ENCODE measurements at regions not wholly inside any gene's neighbourhood (a gene's known extent, or its start where the extent isn't known, plus 50 kb on each side); places are given as distances from the start of the nearest gene placed in this dataset.

DNA sequence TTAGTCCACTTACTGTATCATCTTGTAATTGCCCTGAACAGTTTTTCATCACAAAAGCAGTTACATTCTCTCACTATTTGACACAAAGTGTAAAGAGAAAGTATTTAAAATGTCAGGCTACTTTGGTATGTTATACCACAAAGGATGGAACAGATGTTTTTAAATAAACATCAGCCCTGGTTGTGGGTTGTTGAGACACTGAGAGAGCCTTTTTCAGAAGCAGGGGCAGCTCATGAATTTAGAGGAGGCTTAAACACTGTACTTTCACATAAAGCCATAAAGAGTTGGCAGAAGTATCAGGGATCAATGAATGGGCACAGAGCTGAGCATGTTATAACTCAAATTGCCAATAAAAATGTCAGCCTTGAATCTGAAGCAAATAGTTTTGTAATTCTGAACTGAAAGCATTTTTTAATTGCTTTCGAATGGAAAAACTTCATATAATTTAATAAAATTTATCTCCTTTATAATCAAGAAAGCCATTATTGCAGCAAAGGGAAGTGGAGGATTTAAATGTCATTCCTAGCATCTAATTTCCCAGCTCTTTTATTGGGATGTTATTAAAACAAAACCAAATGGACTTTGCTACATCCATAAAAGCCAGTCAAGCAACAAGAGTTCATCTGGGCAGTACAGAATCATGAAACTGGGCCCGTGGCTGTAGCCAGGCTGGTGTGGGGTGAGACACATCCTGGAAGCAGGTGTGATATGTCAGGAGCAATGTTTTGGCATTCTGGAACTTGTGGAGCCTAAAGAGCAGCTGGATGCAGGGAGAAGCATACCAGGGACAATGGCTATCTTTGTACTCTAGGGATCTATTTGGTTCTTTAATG is 95.1 kb upstream of the NT5C1B start:
- FAIRE-seq, result no peak
- DNase-seq (ENCODE audit: low spot score), result no peak

DNA sequence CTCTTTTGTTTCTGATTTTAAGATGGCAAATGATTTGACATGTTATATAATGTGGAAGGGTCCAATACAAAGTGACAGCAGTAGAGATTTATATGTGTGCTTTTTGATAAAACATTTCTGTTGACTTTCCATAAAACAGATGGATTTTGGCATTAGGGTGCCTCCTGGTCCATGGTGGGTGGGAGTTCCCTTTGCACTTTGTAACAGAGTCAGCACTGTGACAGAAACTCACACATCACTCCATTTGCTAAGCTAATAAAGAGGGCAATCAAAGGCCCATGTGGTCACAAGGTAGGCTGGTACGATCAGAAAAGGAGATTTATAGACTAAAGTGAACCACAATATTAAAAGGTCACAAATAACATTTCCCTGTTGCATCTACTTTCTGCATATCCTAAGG is 93.3 kb upstream of the NT5C1B start:
- no peak for FAIRE-seq
- DNase-seq (ENCODE audit: low spot score), result no peak

DNA sequence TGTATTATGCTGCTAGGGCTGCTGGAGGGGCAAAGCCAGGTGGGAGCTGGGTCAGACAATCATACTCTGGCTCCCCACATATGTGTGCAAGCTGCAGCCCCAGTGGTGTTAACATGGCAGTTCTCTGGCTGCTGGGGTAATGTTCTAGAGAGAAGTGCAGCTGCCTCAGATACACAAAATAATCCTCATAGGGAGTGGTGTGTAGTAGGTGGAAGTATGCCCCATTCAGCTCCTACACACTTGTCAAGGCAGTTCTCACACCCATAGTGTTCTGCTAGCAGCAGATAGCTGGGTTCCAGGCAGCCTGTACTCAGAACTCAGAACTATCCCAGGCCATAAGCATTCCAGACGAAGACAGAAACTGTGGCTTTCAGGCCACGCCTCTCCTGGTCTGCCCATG is 87.9 kb upstream of the NT5C1B start:
- FAIRE-seq (no peak), DNase-seq (ENCODE audit: low spot score) (no peak)

DNA sequence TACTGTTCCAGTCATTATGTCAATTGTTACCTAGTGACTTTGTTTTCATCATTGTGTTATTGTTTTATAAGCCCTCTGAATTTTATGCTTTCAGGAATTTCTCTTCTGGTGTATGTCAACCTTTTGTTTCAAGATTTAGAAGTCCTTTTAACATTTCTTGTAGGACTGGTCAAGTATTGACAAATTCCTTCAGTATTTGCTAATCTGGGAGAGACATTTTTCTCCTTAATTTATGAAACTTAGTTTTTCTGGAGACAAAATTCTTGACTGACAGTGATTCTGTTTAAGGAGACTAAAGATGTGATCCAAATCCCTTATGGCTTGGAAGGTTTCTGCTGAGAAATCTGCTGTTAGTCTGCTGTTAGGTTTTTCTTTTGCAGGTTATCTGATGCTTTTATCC is 84.9 kb upstream of the NT5C1B start:
- no peak for FAIRE-seq
- DNase-seq (ENCODE audit: low spot score), result no peak

GRCh38 chr2:18671363-18671762 is 82.0 kb upstream of the NT5C1B start:
- DNase-seq (ENCODE audit: low spot score) (no peak), FAIRE-seq (no peak)

- FAIRE-seq, result no peak
- no peak for DNase-seq (ENCODE audit: low spot score)
Observed at GRCh38 chr2:18668221-18668620, 78.9 kb upstream of the NT5C1B start.

DNA sequence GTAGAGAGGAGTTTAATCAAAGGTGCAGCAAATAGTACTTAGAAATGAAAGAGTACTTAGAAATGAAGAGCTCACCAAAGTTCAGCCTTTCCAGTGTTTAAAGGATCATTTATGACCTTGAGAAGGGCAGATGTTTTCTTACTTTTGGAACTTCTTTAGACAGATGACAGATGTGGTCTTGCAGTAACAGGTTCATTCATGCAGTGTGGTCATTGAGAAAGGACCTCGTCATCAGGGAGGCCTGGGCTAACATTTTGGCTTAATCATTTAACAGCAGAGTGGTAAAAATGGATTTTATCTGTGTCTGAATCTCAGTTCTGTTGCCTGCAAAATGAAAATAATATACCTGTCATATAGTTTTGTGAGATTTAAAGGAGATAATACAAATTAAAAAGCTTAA is 75.1 kb upstream of the NT5C1B start:
- DNase-seq (ENCODE audit: low spot score), result no peak
- FAIRE-seq, result no peak

GRCh38 chr2:18663861-18664260 is 74.5 kb upstream of the NT5C1B start:
- DNase-seq (ENCODE audit: low spot score) (no peak), FAIRE-seq (no peak)

DNA sequence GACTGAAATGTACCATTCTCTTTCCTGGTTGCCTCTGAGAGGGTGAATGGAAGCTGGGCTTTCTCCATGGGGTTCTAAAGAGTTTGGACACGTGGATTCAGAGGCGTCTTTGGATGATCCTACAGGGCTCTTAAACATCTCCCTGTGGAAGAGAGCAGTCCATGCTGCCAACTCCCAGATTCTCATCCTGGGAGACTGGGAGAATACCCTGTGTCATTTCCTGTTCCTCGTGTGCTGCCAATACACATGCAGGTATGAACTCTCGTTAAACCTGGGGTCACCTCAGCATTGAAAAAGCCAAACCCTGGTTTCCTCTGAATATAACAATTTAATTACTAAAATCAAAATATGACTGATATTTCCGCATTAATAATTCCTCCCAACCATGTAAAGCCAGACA is 73.3 kb upstream of the NT5C1B start:
- no peak for DNase-seq (ENCODE audit: low spot score)
- no peak for FAIRE-seq

DNA sequence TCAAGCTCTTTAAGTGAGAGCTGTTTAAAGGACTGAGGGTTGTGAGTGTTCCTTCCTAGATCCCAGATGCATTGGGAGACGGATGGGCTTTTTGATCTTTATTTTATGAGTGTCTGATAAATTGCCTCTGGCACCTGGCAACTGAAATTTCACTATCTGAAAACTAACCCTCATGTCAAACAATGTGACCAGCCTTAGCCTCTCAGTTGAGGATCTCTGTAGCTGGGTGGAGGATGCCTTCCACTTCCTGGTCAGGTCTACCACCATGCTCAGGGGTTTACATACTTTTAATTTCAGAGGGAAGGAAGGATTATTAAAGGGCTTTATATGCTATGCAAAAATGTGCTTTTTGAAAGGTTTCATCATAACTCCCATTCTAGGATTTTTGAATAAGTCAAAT is 70.5 kb upstream of the NT5C1B start:
- FAIRE-seq (no peak), DNase-seq (ENCODE audit: low spot score) (no peak)

- FAIRE-seq, result no peak
- no peak for DNase-seq (ENCODE audit: low spot score)
Observed at GRCh38 chr2:18656048-18656447, 66.7 kb upstream of the NT5C1B start.

GRCh38 chr2:18651842-18652774 is 62.7 kb upstream of the NT5C1B start:
- no peak for FAIRE-seq
- no peak for DNase-seq (ENCODE audit: low spot score)

GRCh38 chr2:18650221-18650620 is 60.9 kb upstream of the NT5C1B start:
- no peak for DNase-seq (ENCODE audit: low spot score)
- no peak for FAIRE-seq

DNA sequence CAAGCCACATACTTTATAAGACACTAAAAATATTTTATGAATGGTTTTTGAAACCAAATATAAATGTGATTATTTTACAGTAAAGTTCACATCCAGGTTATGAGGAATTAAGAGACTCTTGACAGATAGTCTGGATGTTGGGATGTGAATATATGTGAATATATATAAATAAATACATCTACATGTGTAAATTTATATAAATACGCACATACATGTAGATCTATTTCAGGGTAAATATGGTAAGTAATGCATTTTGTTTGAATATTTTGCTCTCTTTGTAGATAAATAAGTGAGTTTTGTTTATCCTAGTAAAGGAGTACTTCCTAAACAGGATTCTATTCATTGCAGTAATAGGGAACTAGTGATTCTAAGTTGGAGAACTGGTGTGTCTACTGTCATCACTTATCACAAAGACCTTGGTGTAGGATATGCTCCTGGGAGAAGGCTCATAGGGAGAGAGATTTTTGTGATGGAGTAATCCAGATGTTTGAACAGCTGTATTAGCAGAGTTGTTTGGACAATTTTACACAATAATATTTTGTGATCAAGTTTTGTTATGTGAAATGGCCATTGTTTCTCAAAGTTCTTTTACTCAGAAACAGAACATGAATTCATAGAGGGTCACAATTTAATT is 60.2 kb upstream of the NT5C1B start:
- FAIRE-seq (no peak), DNase-seq (ENCODE audit: low spot score) (no peak)

DNA sequence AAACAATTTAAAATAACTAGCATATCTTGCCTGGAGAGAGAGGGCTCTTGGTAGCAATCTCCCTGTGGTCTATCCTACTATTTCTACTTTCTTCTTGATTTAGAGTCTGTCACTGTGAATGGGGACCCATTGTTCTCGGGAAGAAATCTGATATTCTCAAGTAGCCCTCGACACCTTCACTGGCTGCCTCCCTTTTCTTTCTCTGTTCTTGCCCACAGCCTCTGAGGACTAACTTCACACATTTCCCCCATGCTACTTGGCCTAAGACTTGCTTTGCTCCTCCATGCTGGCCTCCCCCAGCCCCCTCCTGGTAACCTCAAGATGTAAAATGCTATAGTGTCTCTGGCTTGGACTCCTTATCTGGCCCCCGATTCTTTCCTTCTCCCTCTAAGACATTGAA is 58.8 kb upstream of the NT5C1B start:
- FAIRE-seq, result no peak
- DNase-seq (ENCODE audit: low spot score), result no peak

DNA sequence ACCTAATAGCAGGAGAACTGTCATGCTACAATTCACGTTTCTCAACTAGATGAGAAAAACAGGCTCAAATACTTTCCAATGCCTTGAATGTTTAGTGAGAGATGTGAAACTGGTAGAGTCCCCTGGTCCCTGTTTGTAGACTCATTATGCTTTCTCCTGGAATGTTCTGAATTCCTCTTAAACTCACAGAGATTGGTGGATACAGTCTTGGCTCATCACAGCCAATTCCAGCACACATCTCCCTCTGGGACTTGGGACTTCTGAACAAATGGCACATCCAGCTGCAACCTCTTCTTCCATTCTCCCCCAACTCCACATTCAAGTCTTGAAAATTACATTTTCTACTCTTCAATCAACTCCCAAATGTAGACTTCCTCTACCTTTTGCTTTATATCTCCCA is 58.4 kb upstream of the NT5C1B start:
- DNase-seq (ENCODE audit: low spot score) (no peak), FAIRE-seq (no peak)

- FAIRE-seq (no peak), DNase-seq (ENCODE audit: low spot score) (no peak)
Observed at GRCh38 chr2:18645315-18645714, 55.9 kb upstream of the NT5C1B start.

- FAIRE-seq, result no peak
Observed at GRCh38 chr2:18644115-18644462, 54.7 kb upstream of the NT5C1B start.

GRCh38 chr2:18643326-18644114 is 54.2 kb upstream of the NT5C1B start:
- DNase-seq (ENCODE audit: low spot score) (no peak), FAIRE-seq (no peak)

More at GRCh38 chr2:18644115-18644462, 54.7 kb upstream of the NT5C1B start:
- DNase-seq (ENCODE audit: low spot score), result no peak

- DNase-seq (ENCODE audit: low spot score) (no peak), FAIRE-seq (no peak)
Observed at GRCh38 chr2:18641823-18642222, 52.5 kb upstream of the NT5C1B start.

GRCh38 chr2:18639756-18640453 is 50.5 kb upstream of the NT5C1B start:
- no peak for DNase-seq (ENCODE audit: low spot score)
- no peak for FAIRE-seq
